Panc1 (cell line): ENCODE measurements at regions not wholly inside any gene's neighbourhood (a gene's known extent, or its start where the extent isn't known, plus 50 kb on each side); places are given as distances from the start of the nearest gene placed in this dataset.

ENCODE experiments used
- ATAC-seq: fragments of 200-7000 bp; cut with Tn5 transposase; 2 replicates; pipeline ENCODE4 v1.9.1; 2020; ENCODE audit warnings: mild to moderate bottlenecking, moderate library complexity
- BruUV-seq: library from RNA; stranded (reverse); fragments of 400-500 nt; replicated peaks from 2 replicates; lab custom pipeline; 2021; lab: Mats Ljungman, UMichigan
- CTCF ChIA-PET: fragments of 300-600 bp; sonication (Branson Sonifier 250); formaldehyde crosslinking; loops from one replicate; lab custom pipeline; 2022; ENCODE audit warnings: antibody characterized with exemption; lab: Charles Lee
- POLR2A ChIA-PET: fragments of 300-600 bp; sonication (Branson Sonifier 250); formaldehyde crosslinking; loops from one replicate; lab custom pipeline; 2022; ENCODE audit warnings: antibody characterized with exemption; lab: Charles Lee
- DNase-seq: peaks from one replicate; pipeline ENCODE4 v3.0.0-alpha.2; 2010; ENCODE audit warnings: low read depth, low spot score
- H3K27ac ChIP-seq: 2 replicates; pipeline ENCODE4 v1.5.1; 2011; ENCODE audit warnings: mild to moderate bottlenecking, low read length, inconsistent platforms
- H3K27me3 ChIP-seq: fragments of 200-500 bp; sonication (Bioruptor generic); 2 replicates; pipeline ENCODE4 v1.6.0; 2014; ENCODE audit warnings: low read length, inconsistent platforms; ENCODE audit not compliant: control insufficient read depth, insufficient read depth
- H3K36me3 ChIP-seq: fragments of 200-500 bp; sonication (Bioruptor generic); 2 replicates; pipeline ENCODE4 v1.5.1; 2014; ENCODE audit warnings: inconsistent platforms, mild to moderate bottlenecking, low read length, moderate library complexity; ENCODE audit not compliant: control insufficient read depth, insufficient read depth
- H3K4me1 ChIP-seq: 2 replicates; pipeline ENCODE4 v1.5.1; 2011; ENCODE audit warnings: inconsistent platforms, mild to moderate bottlenecking, low read length, moderate library complexity; ENCODE audit not compliant: control insufficient read depth, insufficient read depth
- H3K4me3 ChIP-seq, 2 experiments: 2 replicates each; pipeline ENCODE4 v1.5.1; 2011 to 2012; ENCODE audit warnings: low read depth in 2 of 2, low read length in 2 of 2, mild to moderate bottlenecking in 2 of 2, inconsistent platforms in 1 of 2, moderate library complexity in 1 of 2
- H3K9me3 ChIP-seq: fragments of 200-500 bp; sonication (Bioruptor generic); 2 replicates; pipeline ENCODE4 v1.5.1; 2014; ENCODE audit warnings: low read depth, mild to moderate bottlenecking, inconsistent platforms, low read length, moderate library complexity; ENCODE audit not compliant: control insufficient read depth, insufficient read depth
- POLR2AphosphoS5 ChIP-seq: IDR thresholded peaks from 2 replicates; pipeline ENCODE4 v1.6.1; 2012; ENCODE audit warnings: mild to moderate bottlenecking, low read depth, low read length, moderate library complexity
- SIN3A ChIP-seq: IDR thresholded peaks from 2 replicates; pipeline ENCODE4 v1.6.1; 2012; ENCODE audit warnings: low read depth, mild to moderate bottlenecking, low read length, moderate library complexity, borderline replicate concordance; ENCODE audit not compliant: insufficient read depth
- TCF7L2 ChIP-seq: IDR thresholded peaks from 2 replicates; pipeline ENCODE4 v1.6.1; 2011; ENCODE audit warnings: mild to moderate bottlenecking, low read depth, low read length, inconsistent platforms
- in situ Hi-C: cut with HindIII; loops from 2 replicates; pipeline ENCODE4 v1.10.0; 2016; ENCODE audit warnings: low sequenced_read_pairs, low pct_unique_long_range_greater_than_20kb
- intact Hi-C: fragments of 100-400 bp; cut with micrococcal nuclease; formaldehyde crosslinking; loops from one replicate; pipeline ENCODE4 v1.10.0; 2022; ENCODE audit not compliant: unreplicated experiment
- TF ChIP-seq, protein P1 (sequence below), 2 experiments: IDR thresholded peaks; 2 replicates each; pipeline ENCODE4 v1.6.1; 2011 to 2012; ENCODE audit warnings: low read depth in 2 of 2, control low read depth in 1 of 2, low read length in 1 of 2, mild to moderate bottlenecking in 1 of 2, moderate library complexity in 1 of 2; ENCODE audit not compliant: insufficient read depth in 1 of 2
- TF ChIP-seq, protein P2 (sequence below): fragments of 450-650 bp; IDR thresholded peaks from 2 replicates; pipeline ENCODE4 v1.5.1; 2017; ENCODE audit warnings: mild to moderate bottlenecking

DNA sequence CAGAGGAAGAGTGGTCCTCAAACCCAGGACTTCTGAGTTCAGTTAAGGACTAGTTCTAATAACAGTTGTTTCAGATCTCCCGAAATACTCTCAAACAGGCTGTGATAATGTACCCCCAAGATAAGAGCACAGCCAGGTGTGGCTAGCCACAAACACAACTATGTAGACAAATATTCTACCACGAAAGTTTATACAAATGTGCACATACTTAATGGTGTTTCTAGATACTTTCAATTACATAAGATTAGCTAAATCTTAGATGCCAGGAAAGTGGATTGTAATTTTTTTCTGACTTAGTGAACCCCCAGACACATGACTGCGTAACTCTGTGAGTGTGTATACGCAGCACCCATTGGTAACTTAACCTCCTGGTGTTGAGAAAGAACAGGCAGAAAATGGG is 270.0 kb downstream of the USP25 start:
- CTCF ChIA-PET = no interaction called here
- BruUV-seq = no TSS peak

DNA sequence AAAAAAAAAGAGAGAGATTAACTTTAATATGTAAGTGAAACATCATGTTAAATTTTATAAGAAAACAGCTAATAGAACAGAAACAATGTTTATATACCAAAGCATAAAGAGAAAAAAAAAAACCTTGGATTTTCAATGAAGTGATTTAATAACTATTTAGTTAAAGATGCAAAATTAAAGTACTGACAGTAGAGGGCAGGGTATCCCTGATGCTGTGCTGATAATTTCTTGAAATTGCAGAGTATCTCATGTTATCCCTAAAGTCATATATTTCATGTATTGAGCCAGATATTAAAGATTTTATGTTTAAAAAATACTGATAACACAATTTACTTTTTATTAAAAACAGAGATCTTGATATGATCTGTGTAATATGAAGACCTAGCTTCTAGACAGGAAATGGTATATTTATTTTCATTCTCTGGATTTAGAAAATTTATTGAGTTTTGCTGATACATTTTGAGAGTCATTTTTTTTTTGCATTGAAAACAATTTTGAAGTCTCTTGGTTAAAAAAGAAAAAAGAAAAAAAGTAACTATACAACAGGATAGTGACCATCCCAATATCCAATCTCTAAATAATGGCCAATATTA is 273.2 kb downstream of the USP25 start:
- BruUV-seq = no TSS peak
- ChIA-PET CTCF (interaction anchor here (0.7 kb wide), 1 partner anchor 201 kb away, joined by 3 read pairs; no protein-coding TSS in a partner anchor), POLR2A (no interaction called here)
- Histone ChIP-seq H3K27ac (no peak overlapping the region), H3K4me3 (no peak overlapping the region), H3K9me3 (no peaks in the 10 kb centered on the region), H3K4me1 (no peaks in the 10 kb centered on the region), H3K27me3 (no peaks in the 10 kb centered on the region), H3K36me3 (no peaks in the 10 kb centered on the region)
- ATAC-seq (no peak), DNase-seq (no peak)
- in situ Hi-C loops = no loop called here
- TF ChIP-seq POLR2AphosphoS5 (no peak), SIN3A (no peak), TCF7L2 (no peak)
- TF ChIP-seq, protein P1, sequence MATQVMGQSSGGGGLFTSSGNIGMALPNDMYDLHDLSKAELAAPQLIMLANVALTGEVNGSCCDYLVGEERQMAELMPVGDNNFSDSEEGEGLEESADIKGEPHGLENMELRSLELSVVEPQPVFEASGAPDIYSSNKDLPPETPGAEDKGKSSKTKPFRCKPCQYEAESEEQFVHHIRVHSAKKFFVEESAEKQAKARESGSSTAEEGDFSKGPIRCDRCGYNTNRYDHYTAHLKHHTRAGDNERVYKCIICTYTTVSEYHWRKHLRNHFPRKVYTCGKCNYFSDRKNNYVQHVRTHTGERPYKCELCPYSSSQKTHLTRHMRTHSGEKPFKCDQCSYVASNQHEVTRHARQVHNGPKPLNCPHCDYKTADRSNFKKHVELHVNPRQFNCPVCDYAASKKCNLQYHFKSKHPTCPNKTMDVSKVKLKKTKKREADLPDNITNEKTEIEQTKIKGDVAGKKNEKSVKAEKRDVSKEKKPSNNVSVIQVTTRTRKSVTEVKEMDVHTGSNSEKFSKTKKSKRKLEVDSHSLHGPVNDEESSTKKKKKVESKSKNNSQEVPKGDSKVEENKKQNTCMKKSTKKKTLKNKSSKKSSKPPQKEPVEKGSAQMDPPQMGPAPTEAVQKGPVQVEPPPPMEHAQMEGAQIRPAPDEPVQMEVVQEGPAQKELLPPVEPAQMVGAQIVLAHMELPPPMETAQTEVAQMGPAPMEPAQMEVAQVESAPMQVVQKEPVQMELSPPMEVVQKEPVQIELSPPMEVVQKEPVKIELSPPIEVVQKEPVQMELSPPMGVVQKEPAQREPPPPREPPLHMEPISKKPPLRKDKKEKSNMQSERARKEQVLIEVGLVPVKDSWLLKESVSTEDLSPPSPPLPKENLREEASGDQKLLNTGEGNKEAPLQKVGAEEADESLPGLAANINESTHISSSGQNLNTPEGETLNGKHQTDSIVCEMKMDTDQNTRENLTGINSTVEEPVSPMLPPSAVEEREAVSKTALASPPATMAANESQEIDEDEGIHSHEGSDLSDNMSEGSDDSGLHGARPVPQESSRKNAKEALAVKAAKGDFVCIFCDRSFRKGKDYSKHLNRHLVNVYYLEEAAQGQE (IDR thresholded peaks at IDR 0.05; ENCODE audit: insufficient read depth in 1 of 2, low read depth in 2 of 2, low read length in 1 of 2) = no peak
- TF ChIP-seq, protein P2, sequence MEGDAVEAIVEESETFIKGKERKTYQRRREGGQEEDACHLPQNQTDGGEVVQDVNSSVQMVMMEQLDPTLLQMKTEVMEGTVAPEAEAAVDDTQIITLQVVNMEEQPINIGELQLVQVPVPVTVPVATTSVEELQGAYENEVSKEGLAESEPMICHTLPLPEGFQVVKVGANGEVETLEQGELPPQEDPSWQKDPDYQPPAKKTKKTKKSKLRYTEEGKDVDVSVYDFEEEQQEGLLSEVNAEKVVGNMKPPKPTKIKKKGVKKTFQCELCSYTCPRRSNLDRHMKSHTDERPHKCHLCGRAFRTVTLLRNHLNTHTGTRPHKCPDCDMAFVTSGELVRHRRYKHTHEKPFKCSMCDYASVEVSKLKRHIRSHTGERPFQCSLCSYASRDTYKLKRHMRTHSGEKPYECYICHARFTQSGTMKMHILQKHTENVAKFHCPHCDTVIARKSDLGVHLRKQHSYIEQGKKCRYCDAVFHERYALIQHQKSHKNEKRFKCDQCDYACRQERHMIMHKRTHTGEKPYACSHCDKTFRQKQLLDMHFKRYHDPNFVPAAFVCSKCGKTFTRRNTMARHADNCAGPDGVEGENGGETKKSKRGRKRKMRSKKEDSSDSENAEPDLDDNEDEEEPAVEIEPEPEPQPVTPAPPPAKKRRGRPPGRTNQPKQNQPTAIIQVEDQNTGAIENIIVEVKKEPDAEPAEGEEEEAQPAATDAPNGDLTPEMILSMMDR = no peak; the same call in 1 of the 2 replicates
- intact Hi-C loops = no loop called here

More for the DNA sequence above, 270.0 kb downstream of the USP25 start:
- no peak overlapping the region for H3K4me3 ChIP-seq
- POLR2A ChIA-PET = no interaction called here
- H3K27me3 ChIP-seq = no peaks in the 10 kb centered on the region
- no peak for DNase-seq
- intact Hi-C loops (no loop called here), in situ Hi-C loops (no loop called here)
- TF ChIP-seq TCF7L2 (no peak), POLR2AphosphoS5 (no peak)
- TF ChIP-seq, protein P2 = no peak
- TF ChIP-seq, protein P1 (IDR thresholded peaks at IDR 0.05; ENCODE audit: insufficient read depth in 1 of 2, low read depth in 2 of 2, low read length in 1 of 2) = no peak
- no peak for ATAC-seq
- H3K9me3 ChIP-seq = no peaks in the 10 kb centered on the region
- no peaks in the 10 kb centered on the region for H3K36me3 ChIP-seq
- no peaks in the 10 kb centered on the region for H3K4me1 ChIP-seq
- no peak overlapping the region for H3K27ac ChIP-seq
